ENCODE measurements at regions not wholly inside any gene's neighbourhood (a gene's known extent, or its start where the extent isn't known, plus 50 kb on each side); places are given as distances from the start of the nearest gene placed in this dataset. TPM values are rescaled to one million over a fixed set of nuclear protein-coding genes. Genes with fewer than 3 reads are reported as not detected.

- H3K4me2 ChIP-seq (ENCODE audit: insufficient read depth, low read length): peak overlapping the region; percentile 74
- peaks cover 13% of the 10 kb centered on the region for H3K4me1 ChIP-seq (ENCODE audit: insufficient read depth, low read length)
- H2AFZ ChIP-seq (ENCODE audit: low read length): no peak overlapping the region
- H3K27ac ChIP-seq (ENCODE audit: low read depth, low read length): peak overlapping the region; percentile 79
- H3K4me3 ChIP-seq (ENCODE audit: insufficient read depth, low read length): peak overlapping the region; percentile 84
- H3K9me3 ChIP-seq (ENCODE audit: low read depth, low read length): no peaks in the 10 kb centered on the region
- no peak for DNase-seq (ENCODE audit: insufficient read length, low spot score, missing footprints)
- TF ChIP-seq CTCF (IDR thresholded peaks at IDR 0.05; ENCODE audit: extremely low read depth, low read depth, low read length): no peak
- peaks cover 61% of the 10 kb centered on the region for H3K79me2 ChIP-seq (ENCODE audit: insufficient read depth, low read length)
- H3K27me3 ChIP-seq (ENCODE audit: insufficient read depth, low read length): no peaks in the 10 kb centered on the region
- H3K36me3 ChIP-seq (ENCODE audit: insufficient read depth, low read length): no peaks in the 10 kb centered on the region
- H4K20me1 ChIP-seq (ENCODE audit: insufficient read depth, low read length): peaks cover 29% of the 10 kb centered on the region
These were observed 55.9 kb upstream of the PCGF5 start for GRCh38 chr10:91164520-91165065.

- H2AFZ ChIP-seq (ENCODE audit: low read length): no peak overlapping the region
- H3K9me3 ChIP-seq (ENCODE audit: low read depth, low read length): no peaks in the 10 kb centered on the region
- no peak for TF ChIP-seq CTCF (IDR thresholded peaks at IDR 0.05; ENCODE audit: extremely low read depth, low read depth, low read length)
- no peak overlapping the region for H3K4me3 ChIP-seq (ENCODE audit: insufficient read depth, low read length)
- DNase-seq (ENCODE audit: insufficient read length, low spot score, missing footprints): no peak
- H3K79me2 ChIP-seq (ENCODE audit: insufficient read depth, low read length): peaks cover 82% of the 10 kb centered on the region
- H3K4me1 ChIP-seq (ENCODE audit: insufficient read depth, low read length): peaks cover 7% of the 10 kb centered on the region
- H3K4me2 ChIP-seq (ENCODE audit: insufficient read depth, low read length): no peak overlapping the region
- H3K27ac ChIP-seq (ENCODE audit: low read depth, low read length): no peak overlapping the region
- peaks cover 34% of the 10 kb centered on the region for H4K20me1 ChIP-seq (ENCODE audit: insufficient read depth, low read length)
- H3K36me3 ChIP-seq (ENCODE audit: insufficient read depth, low read length): no peaks in the 10 kb centered on the region
- H3K27me3 ChIP-seq (ENCODE audit: insufficient read depth, low read length): no peaks in the 10 kb centered on the region
These were observed 53.1 kb upstream of the PCGF5 start for GRCh38 chr10:91167406-91167805.

- no peak overlapping the region for H3K4me2 ChIP-seq (ENCODE audit: insufficient read depth, low read length)
- H4K20me1 ChIP-seq (ENCODE audit: insufficient read depth, low read length): peaks cover 25% of the 10 kb centered on the region
- no peaks in the 10 kb centered on the region for H3K4me1 ChIP-seq (ENCODE audit: insufficient read depth, low read length)
- no peaks in the 10 kb centered on the region for H3K27me3 ChIP-seq (ENCODE audit: insufficient read depth, low read length)
- H3K9me3 ChIP-seq (ENCODE audit: low read depth, low read length): no peaks in the 10 kb centered on the region
- no peak for TF ChIP-seq CTCF (IDR thresholded peaks at IDR 0.05; ENCODE audit: extremely low read depth, low read depth, low read length)
- H3K4me3 ChIP-seq (ENCODE audit: insufficient read depth, low read length): no peak overlapping the region
- DNase-seq (ENCODE audit: insufficient read length, low spot score, missing footprints): no peak
- no peak overlapping the region for H2AFZ ChIP-seq (ENCODE audit: low read length)
- no peaks in the 10 kb centered on the region for H3K36me3 ChIP-seq (ENCODE audit: insufficient read depth, low read length)
- no peak overlapping the region for H3K27ac ChIP-seq (ENCODE audit: low read depth, low read length)
- H3K79me2 ChIP-seq (ENCODE audit: insufficient read depth, low read length): peaks cover 95% of the 10 kb centered on the region
These were observed 50.0 kb upstream of the PCGF5 start for GRCh38 chr10:91170418-91170817.

Small RNA genes in the stretch of these regions (small RNA-seq; reads per million reads assigned to genes)
- gene AL365434.2: not detected

Measured in osteoblast (primary cell).